Coronary artery (tissue), 2 donors: ENCODE measurements at regions not wholly inside any gene's neighbourhood (a gene's known extent, or its start where the extent isn't known, plus 50 kb on each side); places are given as distances from the start of the nearest gene placed in this dataset.

Experiments
- DNase-seq: peaks from one replicate; pipeline ENCODE4 v3.0.0-alpha.2; 2017; ENCODE audit warnings: low spot score
- H3K27ac ChIP-seq, 2 donors: fragments of 200-600 bp; sonication (generic); one replicate each; pipeline ENCODE4 v1.5.1; 2016 to 2019
- H3K4me3 ChIP-seq: fragments of 200-600 bp; sonication (generic); 2 replicates; pipeline ENCODE4 v1.5.1; 2016; ENCODE audit warnings: mild to moderate bottlenecking, moderate library complexity
- CTCF ChIP-seq: fragments of 200-600 bp; sonication (generic); IDR thresholded peaks from one replicate; pipeline ENCODE4 v1.5.1; 2019; ENCODE audit warnings: antibody characterized with exemption

- Histone ChIP-seq H3K4me3 (no peak overlapping the region), H3K27ac (no peak overlapping the region)
- DNase-seq = no peak
- no peak for TF ChIP-seq CTCF
These were observed 549.8 kb upstream of the LCORL start for GRCh38 chr4:18571301-18571761.

- Histone ChIP-seq H3K4me3 (no peak overlapping the region), H3K27ac (no peak overlapping the region)
- DNase-seq = no peak
- no peak for TF ChIP-seq CTCF
These were observed 548.8 kb upstream of the LCORL start for GRCh38 chr4:18570370-18570769.

GRCh38 chr4:18568600-18568999, 547.0 kb upstream of the LCORL start:
- TF ChIP-seq CTCF = no peak

GRCh38 chr4:18566970-18567799, 545.6 kb upstream of the LCORL start:
- H3K27ac ChIP-seq = no peak overlapping the region
- TF ChIP-seq CTCF = no peak
- no peak for DNase-seq
- H3K4me3 ChIP-seq = no peak overlapping the region

More at GRCh38 chr4:18568600-18568999, 547.0 kb upstream of the LCORL start:
- Histone ChIP-seq H3K27ac (no peak overlapping the region), H3K4me3 (no peak overlapping the region)
- no peak for DNase-seq

GRCh38 chr4:18559492-18559891, 537.9 kb upstream of the LCORL start:
- TF ChIP-seq CTCF = no peak
- Histone ChIP-seq H3K4me3 (no peak overlapping the region), H3K27ac (no peak overlapping the region)
- no peak for DNase-seq

GRCh38 chr4:18556402-18556801, 534.8 kb upstream of the LCORL start:
- DNase-seq = no peak
- Histone ChIP-seq H3K4me3 (no peak overlapping the region), H3K27ac (no peak overlapping the region)
- TF ChIP-seq CTCF = no peak

GRCh38 chr4:18540349-18540748, 518.8 kb upstream of the LCORL start:
- no peak overlapping the region for H3K27ac ChIP-seq
- no peak overlapping the region for H3K4me3 ChIP-seq
- TF ChIP-seq CTCF = no peak

More at GRCh38 chr4:18540349-18540748, 518.8 kb upstream of the LCORL start:
- no peak for DNase-seq
